ENCODE measurements at regions not wholly inside any gene's neighbourhood (a gene's known extent, or its start where the extent isn't known, plus 50 kb on each side); places are given as distances from the start of the nearest gene placed in this dataset.

DNA sequence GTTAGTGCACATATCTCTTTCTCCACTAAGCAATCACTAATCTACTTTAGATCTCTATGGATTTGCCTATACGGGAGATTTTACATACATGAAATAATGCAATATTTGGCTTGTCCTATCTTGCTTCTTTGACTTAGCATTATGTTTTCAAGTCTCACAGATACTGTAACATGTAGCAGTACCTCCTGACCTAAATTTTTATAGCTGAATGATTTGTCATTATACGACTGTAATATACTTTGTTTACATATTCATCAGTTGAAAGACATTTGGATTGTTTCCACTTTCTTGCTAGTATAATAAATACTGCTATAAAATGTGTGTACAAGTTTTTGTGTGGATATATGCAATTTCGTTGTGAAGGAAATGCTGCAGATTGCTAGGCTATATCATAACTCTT lies 1520.8 kb upstream of the CDH6 start:
- no peak for DNase-seq (ENCODE audit: low spot score)

DNA sequence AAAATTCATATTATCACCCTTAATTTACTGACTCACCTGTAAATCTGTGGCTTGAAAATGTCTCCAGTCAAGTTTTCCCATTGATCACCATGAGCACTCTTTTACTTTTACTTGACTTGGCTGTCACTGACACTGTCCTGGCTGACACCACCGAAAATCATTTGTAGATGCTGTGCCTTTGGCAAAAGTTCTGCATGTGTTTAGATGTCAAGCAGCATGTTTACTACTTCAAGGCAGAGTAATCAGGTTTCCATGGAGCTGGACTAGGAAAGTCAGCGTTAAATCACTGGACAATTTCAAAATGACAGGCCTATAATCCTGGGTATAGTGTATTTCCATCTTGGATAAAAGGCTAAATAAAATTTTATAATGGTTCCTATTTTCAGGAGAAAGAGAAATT lies 1530.6 kb upstream of the CDH6 start:
- DNase-seq (ENCODE audit: low spot score) = no peak

DNA sequence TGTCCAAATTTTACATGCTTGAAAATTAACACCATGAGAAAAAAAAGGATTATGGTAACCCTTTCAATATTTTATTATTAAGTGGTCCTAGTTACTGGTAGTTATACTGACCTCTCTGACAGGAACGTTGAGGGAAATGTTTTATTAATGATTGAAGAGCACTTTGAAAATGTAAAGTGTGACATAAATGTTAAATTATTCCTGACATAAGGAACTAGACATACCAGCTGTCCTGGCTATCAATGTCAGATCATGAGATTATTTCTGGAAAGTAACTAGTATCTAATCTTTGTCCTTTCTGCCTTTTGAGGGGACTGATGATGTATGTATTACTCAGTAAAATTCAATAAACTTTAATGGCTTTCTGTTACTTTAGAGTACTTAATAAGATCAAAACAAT lies 1538.5 kb upstream of the CDH6 start:
- DNase-seq (ENCODE audit: low spot score) = no peak

DNA sequence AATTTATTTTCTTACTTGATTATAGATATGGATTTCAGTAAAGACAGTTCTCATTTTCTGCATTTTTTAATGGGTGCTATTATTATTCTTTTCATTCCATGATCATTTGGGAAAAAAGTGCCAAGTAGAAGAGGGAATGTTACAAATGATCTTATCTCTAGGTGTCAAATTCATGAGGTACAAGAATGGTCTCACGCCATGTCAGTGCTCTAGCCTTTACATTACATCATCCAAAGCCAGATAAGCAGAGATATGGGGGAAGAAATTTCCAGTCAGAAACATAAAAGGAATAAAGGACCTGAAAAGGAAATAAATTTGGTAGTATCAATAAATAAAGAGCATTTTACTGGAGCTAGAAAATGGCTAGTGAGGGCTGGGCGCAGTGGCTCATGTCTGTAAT lies 1544.2 kb upstream of the CDH6 start:
- no peak for DNase-seq (ENCODE audit: low spot score)

DNA sequence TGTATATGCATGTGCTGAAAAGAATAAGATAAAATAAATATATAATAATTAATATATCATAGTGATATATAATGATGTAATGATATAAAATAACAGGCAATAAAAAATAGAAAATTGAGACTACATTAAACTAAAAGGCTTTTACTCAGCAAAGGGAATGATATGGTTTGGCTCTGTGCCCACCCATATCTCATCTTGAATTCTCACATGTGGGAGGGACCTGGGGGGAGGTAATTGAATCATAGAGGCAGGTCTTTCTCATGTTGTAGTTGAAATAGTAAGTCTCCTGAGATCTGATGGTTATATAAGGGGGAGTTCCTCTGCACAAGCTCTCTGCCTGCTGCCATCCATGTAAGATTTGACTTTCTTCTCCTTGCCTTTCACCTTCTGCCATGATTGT lies 1550.9 kb upstream of the CDH6 start:
- DNase-seq (ENCODE audit: low spot score) = no peak

DNA sequence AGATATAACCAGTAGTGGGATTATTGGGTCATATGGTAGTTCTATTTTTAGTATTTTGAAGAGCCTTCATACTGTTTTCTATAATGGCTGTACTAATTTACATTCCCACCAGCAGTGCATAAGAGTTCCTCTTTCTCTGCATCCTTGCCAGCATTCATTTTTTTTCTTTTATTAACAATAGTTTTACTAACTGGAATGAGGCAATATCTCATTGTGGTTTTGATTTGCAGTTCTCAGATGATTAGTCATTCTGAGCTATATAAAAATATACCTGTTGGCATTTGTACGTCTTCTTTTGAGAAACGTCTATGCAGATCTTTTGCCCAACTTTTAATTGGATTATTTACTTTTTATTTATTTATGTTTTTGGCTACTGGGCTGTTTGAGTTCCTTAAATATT lies 1579.3 kb upstream of the CDH6 start:
- no peak for DNase-seq (ENCODE audit: low spot score)

DNA sequence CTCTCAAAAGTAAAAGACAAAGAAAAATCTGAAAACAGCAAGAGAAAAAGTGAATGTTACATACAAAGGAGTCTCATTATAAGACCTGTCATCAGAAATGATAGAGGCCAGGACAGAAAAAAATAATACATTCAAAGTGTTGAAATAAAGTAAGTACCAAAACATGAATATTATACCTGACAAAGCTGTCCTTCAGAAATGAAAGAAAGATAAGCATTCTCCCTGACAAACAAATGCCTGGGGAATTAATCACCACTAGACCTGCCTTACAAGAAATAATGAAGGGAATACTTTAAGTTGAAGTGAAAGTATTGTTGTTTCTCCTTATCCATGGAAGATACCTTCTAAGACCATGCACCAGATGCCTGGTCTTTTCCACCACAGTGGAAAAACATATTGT lies 1605.2 kb upstream of the CDH6 start:
- no peak for DNase-seq (ENCODE audit: low spot score)

DNA sequence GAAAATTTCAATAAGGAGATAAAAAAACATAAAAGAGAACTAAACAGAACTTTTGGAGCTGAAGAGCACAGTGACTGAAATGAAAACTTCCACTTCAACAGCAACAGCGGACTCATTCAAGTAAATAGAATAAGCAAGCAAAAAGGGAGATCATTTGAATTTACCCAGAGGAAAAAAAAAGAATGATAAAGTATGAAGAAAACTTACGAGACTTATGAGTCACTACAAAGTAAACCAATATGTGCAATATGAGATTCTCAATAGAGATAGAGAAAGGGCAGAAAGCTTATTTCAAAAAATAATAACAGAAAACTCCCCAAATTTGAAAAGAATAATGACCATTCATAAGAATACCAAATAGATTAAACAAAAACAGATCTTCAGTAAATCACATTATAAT lies 1605.7 kb upstream of the CDH6 start:
- no peak for DNase-seq (ENCODE audit: low spot score)

DNA sequence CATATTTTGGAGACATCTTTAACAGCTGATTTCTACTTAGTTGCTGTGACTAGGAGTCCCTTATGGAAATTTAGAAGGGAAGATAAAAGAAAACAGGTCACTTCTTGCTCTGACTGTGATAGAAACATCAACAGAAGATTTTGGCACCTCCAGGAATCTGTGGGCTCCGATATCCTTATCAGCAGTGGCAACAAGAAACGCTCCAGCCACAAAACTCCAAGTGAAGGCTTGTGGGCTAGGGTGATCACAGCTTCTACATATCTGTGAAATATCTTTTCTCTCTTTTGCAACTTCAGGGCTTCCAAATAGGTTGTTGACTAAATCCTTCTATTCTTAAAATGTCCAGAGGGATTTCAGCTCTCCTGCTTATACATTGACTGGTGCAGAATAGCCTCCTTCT lies 1625.5 kb upstream of the CDH6 start:
- DNase-seq (ENCODE audit: low spot score) = no peak

DNA sequence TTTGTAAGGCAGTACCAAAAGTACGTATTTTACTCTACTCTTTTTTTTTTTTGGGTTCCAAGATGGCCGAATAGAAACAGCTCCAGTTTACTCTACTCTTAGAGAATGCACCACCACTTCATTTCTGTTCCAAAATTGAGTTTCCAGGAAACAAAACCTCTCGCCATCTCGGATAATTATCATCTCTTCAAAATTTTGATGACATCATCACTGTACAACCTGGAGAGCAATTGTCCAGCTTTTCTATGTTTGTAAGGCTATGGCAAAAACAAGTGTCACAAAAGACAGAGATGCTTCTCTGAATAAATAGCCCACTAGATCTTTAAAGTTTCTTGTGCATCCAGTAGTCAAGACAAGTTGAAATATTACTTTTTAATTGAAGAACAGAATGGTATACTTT lies 1631.9 kb upstream of the CDH6 start:
- DNase-seq (ENCODE audit: low spot score) = no peak

DNA sequence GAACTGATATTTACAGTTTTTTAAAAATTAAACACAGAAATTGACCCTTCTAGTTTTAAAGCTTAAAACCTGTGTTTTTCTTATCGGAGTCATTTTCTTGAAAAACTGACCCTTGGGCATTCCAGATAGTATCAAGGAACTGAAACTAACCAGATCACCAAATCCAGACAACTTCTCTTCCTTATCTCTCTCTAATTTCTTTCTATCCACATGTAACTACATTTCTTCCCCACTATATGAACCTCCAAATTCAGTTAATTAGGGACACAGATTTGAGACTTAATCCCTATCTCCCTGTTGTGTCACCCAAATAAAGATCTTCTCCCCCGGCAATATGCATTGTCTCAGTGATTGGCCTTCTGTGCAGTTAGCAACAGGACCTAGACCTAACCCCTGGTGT lies 1643.0 kb upstream of the CDH6 start:
- no peak for DNase-seq (ENCODE audit: low spot score)

DNA sequence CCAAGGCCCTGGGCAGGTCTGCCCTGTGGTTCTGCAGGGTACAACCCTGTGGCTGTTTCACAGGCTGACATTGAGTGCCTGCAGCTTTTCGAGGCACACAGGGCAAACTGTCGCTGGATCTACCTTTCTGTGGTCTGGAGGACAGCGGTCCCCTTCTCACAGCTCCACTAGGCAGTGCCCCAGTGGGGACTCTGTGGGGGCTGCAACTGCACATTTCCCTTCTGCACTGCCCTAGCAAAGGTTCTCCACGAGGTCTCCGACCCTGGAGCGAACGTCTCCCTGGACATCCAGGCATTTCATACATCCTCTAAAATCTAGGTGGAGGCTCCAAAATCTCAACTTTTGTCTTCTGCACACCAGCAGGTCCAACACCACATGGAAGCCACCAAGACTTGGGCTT lies 1645.2 kb upstream of the CDH6 start:
- no peak for DNase-seq (ENCODE audit: low spot score)

DNA sequence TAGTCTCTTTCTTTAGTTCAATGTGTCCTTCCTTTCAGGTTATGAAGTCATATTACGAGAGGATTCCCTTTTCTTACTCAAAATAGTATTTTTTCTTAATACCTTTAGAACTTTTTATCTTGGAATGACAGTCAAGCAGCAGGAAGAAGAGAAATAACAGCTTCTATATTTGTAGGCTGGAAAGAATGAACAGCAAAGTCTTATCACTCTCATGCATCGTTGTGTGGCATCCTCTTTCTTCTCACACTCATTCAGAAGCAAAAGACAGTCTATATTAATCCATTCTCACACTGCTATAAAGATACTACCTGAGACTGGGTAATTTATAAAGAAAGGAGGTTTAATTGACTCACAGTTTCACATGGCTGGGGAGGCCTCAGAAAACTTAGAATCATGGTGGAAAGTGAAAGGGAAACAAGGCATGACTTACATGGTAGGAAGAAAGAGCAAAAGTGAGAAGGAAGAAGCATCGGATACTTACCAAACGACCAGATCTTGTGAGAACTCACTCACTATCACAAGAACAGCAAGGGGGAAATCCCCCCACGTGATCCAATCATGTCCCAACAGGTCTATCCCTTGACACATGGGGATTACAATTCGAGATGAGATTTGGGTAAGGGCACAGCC lies 1646.1 kb upstream of the CDH6 start:
- no peak for DNase-seq (ENCODE audit: low spot score)

DNA sequence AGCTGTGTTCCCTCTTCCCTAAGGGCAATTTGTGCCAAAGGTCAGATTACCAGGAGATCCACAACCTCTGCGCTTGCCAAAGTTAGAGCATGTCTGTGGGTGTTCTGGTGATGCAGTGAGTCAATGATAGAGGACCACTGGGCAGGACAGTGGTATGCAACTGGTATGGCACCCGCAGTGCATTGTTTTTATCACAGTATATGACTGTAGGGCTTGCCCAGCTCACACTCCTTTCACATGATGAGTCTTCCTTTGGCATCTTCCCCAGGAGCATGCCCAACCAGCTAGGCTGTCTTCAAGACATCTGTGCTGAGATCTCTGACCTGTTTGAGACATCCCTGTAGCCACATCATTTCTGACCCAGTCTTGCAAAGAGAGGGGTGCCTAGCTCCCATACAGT lies 1650.0 kb upstream of the CDH6 start:
- DNase-seq (ENCODE audit: low spot score) = no peak

DNA sequence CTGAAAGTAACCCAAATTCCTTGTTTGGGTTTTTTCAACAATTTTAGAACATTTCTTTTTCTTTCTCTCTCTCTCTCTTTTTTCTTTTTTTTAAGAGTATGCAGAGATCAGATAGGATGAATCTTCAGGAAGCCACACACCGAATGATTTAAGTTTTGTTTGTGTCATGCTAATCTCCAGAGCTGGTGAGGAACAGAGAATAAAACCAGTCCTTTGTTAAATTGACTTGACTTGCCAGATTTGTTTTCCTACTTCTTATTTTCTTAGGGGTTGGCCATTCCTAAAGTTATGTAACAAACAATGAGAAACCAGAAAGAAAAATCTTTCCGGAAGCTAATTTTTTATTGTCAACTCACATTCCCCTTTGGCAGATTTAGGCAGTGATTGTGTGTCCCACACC lies 1669.3 kb upstream of the CDH6 start:
- DNase-seq (ENCODE audit: low spot score) = no peak

DNA sequence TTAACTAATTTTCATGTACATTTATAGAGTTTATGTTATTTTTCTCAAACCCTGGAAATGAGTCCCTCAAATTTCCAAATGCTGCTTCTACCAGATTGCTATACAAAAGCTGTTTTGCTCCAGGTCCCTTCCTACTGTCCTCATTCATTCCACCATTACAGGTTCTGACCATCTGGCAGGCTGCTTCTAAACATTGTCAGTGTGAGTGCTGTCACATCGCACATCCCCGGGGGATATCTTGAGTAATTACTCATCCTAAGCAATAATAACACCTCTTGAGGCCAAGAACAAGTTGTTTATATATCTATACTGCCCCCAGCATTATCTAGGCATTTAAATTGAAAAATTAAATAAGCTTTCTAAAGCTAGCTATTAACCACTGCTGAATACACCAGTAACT lies 1675.3 kb upstream of the CDH6 start:
- no peak for DNase-seq (ENCODE audit: low spot score)

DNA sequence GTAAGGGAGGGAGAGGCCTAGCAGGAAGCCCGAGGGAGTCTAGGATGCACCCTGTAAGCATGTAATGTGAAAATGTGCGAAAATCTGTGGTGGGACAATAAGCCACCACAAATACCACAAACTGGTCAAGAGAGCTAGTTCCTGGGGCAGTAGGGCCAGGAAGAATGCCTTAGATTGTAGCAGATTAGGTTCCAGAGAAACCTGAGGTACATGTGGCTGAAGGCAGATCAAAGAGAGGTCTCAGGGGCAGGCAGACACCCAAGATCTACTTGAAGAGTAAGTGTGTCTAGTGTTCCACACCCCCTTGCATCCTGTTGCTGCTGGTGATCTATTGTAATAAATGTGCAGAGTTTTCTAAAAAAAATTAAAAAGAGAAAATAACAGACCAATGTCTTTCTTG lies 1677.3 kb upstream of the CDH6 start:
- DNase-seq (ENCODE audit: low spot score) = no peak

DNA sequence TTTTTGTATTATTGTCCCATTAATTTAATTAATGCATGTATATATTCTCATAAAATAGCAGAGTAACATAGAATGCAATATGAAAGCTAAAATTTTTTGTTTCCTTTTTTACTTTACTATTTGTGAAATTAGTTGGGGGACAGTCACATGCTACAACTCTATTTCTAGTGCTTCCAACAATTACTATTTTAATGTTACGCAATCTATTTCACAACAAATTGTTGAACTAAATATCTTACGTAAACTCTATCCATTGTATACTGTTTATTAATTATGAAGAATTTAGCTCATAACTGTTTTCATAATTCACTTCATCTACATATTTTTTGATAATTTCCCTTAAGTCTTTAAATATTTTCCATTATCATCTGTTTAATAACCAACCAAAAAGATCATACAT lies 1685.4 kb upstream of the CDH6 start:
- DNase-seq (ENCODE audit: low spot score) = no peak

DNA sequence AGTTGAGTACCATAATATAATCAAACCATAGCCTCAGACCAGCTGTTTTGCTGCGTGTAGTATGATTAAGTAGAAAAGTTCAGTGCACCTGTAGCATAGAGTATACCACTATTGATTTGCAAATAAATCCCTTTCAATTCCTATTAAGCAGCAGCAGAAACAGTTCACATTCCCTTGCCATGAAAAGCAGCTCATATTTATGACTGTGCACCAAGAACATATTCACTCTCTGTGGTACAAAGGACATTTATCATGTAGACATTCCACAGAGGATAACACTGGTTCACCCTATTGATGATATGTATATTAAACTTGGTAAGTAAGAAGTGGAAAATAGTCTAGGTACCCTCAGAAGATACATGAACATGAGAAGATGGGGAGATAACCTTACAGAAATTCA lies 1689.1 kb upstream of the CDH6 start:
- DNase-seq (ENCODE audit: low spot score) = no peak

DNA sequence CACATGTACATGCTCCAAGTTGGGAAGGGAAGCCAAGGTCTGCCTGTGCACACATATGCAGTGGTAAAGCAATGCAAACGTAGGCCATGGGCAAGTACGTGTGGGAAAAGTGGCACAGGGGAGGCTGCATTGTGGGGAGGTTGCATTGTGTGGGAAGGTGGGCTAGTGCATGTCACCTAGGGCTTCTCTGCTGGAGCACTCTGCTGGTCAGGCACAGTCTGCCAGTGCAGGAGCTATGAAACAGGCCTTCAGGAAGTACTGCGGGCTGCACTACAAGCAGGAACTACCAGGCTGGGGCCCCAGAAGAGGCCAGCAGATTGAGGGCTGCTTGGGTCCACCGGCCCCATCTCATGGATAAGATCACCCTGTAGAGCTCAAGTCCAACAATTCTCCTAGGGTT lies 1694.6 kb upstream of the CDH6 start:
- DNase-seq (ENCODE audit: low spot score) = no peak

DNA sequence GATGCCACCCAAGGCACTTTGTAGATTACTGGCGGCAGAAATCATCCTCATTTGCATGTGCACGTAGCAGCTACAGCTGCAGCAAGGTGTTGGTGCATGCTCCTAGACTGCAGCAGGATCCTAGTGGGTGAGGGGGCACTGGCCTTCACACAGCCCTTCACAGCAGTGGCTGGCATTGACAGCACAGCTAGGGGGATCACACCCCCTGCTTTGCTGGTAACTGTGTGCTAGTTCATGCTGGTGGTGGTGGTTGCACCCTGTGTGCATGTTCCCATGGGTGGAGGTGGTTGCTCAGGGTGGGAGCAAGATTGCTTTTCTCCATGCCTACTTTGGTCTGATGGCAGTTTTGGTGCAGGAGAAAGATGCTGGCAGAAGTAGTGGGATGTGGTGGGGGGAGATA lies 1695.1 kb upstream of the CDH6 start:
- DNase-seq (ENCODE audit: low spot score) = no peak

DNA sequence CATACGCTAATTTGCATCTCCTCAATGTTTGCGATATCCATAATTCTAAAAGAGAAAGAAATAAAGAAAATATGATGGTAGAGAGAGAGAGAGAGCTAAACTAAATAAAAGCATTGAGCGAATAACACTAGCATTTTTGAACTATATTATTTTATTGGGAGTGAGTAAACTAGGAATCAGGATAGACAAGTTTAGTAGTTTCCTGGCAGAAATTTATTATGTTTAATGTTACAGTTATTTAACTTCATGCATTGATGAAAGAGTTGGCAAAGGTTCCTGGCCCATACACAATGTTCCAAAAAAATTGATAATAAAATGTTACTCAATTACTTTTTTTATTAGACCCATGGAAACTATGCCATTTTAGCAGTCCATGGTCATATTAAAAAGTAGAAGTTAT lies 1708.2 kb upstream of the CDH6 start:
- no peak for DNase-seq (ENCODE audit: low spot score)

DNA sequence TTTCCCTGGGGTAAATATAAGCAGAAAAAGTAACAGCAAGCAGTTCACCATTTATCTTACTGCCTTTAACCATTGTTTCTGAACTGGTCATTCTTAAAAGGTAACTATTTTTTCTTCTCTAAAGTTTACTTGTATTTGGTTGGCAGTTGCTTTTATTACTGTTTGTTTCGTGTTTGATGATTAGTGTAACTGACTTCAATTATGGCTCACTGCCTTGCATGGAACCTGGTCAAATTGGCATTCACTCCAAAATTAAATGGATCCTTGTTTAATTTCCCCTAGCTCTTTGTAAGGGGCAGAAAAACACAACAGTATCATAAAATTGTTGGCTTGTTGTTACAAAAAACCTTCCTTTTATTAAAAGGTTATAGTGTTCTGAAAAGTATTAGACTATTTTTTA lies 1723.9 kb upstream of the CDH6 start:
- no peak for DNase-seq (ENCODE audit: low spot score)

DNA sequence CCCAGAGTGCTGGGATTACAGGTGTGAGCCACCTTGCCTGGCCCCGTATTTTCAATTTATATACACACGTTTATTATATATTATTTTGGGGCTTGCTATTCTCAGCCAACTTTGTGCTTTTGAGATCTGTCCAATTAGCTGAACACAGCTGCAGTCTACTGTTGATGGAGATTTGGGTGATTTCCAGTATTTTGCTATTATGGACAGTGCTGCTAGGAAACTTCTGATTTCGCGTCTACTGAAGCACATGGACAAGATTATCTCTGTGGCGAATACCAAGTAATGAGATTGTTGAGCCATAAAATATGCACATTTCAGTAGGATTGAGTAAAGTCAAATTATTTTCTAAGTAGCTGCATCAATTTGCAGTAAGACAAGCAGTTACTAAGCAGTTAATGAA lies 1731.2 kb upstream of the CDH6 start:
- DNase-seq (ENCODE audit: low spot score) = no peak

DNA sequence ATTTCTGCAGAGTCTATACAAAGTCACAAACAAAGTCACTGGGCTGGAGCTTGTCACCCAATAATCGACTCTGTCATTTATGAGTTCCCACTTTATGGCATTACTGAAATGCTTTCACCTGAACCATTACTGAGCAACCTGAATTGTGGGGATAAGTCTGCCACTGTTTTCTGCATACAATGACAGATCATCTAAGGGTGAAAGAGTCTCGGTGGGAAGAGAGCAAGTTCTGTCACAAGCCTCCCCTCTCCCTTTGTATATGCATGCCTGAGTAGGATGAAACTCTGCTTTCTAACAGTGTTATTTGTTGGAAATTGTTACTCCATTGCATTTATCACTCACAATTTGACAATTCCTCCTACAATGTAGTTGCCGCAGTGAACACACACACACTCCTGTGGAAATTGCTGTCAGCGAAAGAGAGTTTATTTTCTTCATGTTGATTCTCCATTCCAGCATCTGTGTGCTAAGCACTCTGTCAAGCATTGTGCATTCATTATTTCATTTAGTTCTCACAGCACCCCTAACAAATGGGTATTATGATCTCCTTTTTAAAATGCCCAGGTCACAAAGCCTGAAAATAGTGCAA lies 1732.4 kb upstream of the CDH6 start:
- DNase-seq (ENCODE audit: low spot score) = no peak
